ENCODE measurements at regions not wholly inside any gene's neighbourhood (a gene's known extent, or its start where the extent isn't known, plus 50 kb on each side); places are given as distances from the start of the nearest gene placed in this dataset.

GRCh38 chr12:4030929-4031702 is 157.9 kb upstream of the PARP11 start:
- Mint-ChIP-seq H3K4me1 (peaks cover 62% of the 10 kb centered on the region), H3K9me3 (no peaks in the 10 kb centered on the region), H3K27me3 (ENCODE audit: low read depth) (peaks cover 22% of the 10 kb centered on the region), H3K27ac (peak overlapping the region; percentile 83 to 89 (median 85)), H3K4me3 (peak overlapping the region; percentile 71 to 76 (median 71)), H3K36me3 (ENCODE audit: low read depth) (no peaks in the 10 kb centered on the region)
- peak in 1 of 3 experiments; percentile 8 for TF ChIP-seq CTCF (IDR thresholded peaks at IDR 0.05; ENCODE audit: unreplicated experiment in 3 of 3)

DNA sequence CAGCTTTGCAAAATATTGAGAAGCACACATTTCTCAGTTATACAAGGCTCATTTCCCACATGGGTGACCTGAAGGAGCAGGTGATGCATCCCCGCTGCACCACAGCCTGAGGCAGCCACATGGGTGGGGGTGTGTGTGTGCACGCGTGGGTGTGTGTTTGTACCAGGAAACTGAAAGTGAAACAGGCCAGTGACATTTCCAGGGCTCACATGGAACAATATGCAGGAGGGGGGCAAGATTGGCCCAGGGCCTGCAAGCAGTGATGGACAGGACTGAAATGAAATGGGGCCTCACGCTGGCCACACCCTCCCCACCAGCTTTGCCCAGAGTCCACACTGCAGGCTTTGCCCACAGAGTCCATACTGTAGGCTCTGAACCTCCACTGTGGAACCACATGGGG is 154.2 kb upstream of the PARP11 start:
- peaks cover 28% of the 10 kb centered on the region for H3K27me3 Mint-ChIP-seq (ENCODE audit: low read depth)
- no peaks in the 10 kb centered on the region for H3K36me3 Mint-ChIP-seq (ENCODE audit: low read depth)
- no peak for TF ChIP-seq CTCF (IDR thresholded peaks at IDR 0.05; ENCODE audit: unreplicated experiment in 3 of 3)
- peaks cover 56% of the 10 kb centered on the region for H3K4me1 Mint-ChIP-seq
- peak overlapping the region; percentile 38 to 74 (median 38) for H3K27ac Mint-ChIP-seq
- H3K4me3 Mint-ChIP-seq: no peak overlapping the region
- H3K9me3 Mint-ChIP-seq: no peaks in the 10 kb centered on the region

DNA sequence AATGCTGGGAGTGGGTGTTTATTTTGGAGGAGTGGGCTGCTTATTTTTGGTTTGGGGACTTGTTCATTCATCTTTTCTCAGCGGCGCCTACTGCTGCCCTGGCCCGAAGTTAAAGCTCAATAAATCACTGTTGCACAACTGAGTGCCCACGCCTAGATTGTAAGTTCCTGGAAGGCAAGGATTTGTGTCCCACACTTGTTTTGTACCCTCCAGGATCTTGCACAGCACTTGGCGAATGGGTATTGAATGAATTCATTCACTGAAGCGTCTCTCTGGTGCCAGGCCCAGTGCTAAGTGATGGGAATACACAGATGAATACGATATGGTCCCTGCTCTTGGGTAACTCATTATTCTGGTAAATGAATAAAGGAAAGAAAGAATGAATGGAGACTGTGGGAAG is 153.3 kb upstream of the PARP11 start:
- peaks cover 48% of the 10 kb centered on the region for H3K4me1 Mint-ChIP-seq
- no peak for TF ChIP-seq CTCF (IDR thresholded peaks at IDR 0.05; ENCODE audit: unreplicated experiment in 3 of 3)
- peak overlapping the region in 1 of 3 experiments; percentile 30 for H3K4me3 Mint-ChIP-seq
- H3K36me3 Mint-ChIP-seq (ENCODE audit: low read depth): no peaks in the 10 kb centered on the region
- peaks cover 25% of the 10 kb centered on the region for H3K27me3 Mint-ChIP-seq (ENCODE audit: low read depth)
- H3K27ac Mint-ChIP-seq: peak overlapping the region; percentile 72 to 88 (median 82)
- H3K9me3 Mint-ChIP-seq: no peaks in the 10 kb centered on the region

DNA sequence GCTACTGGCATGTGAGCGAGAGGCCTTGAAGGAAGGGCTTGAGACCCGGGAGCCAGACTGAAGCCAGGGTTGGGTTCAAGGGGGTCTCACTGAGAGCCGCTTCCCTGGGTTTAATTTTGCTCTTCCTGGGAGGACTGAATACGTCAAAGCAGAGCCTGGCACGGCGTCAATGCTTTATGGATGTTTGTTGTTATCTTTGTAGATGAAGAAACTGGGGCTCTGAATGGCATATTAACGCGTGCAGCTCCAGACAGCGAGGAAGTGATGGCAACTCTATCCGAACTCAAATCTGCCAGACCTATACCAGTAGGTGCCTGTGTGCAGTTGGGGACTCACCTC is 152.8 kb upstream of the PARP11 start:
- no peaks in the 10 kb centered on the region for H3K36me3 Mint-ChIP-seq (ENCODE audit: low read depth)
- peak overlapping the region in 1 of 3 experiments; percentile 30 for H3K4me3 Mint-ChIP-seq
- no peak for TF ChIP-seq CTCF (IDR thresholded peaks at IDR 0.05; ENCODE audit: unreplicated experiment in 3 of 3)
- peaks cover 25% of the 10 kb centered on the region for H3K27me3 Mint-ChIP-seq (ENCODE audit: low read depth)
- peak overlapping the region; percentile 72 to 88 (median 82) for H3K27ac Mint-ChIP-seq
- peaks cover 48% of the 10 kb centered on the region for H3K4me1 Mint-ChIP-seq
- no peaks in the 10 kb centered on the region for H3K9me3 Mint-ChIP-seq

- no peaks in the 10 kb centered on the region for H3K9me3 Mint-ChIP-seq
- H3K36me3 Mint-ChIP-seq (ENCODE audit: low read depth): no peaks in the 10 kb centered on the region
- peaks cover 23% of the 10 kb centered on the region for H3K27me3 Mint-ChIP-seq (ENCODE audit: low read depth)
- H3K4me1 Mint-ChIP-seq: peaks cover 43% of the 10 kb centered on the region
- no peak for TF ChIP-seq CTCF (IDR thresholded peaks at IDR 0.05; ENCODE audit: unreplicated experiment in 3 of 3)
- H3K27ac Mint-ChIP-seq: peak overlapping the region; percentile 72 to 88 (median 82)
- H3K4me3 Mint-ChIP-seq: peak overlapping the region in 2 of 3 experiments; percentile 27 to 58
Observed at GRCh38 chr12:4025181-4026019, 152.2 kb upstream of the PARP11 start.
